22Rv1 (cell line): ENCODE measurements at regions not wholly inside any gene's neighbourhood (a gene's known extent, or its start where the extent isn't known, plus 50 kb on each side); places are given as distances from the start of the nearest gene placed in this dataset.

Experiments used
- H3K27ac ChIP-seq: fragments of 450-650 bp; 2 replicates; pipeline ENCODE4 v1.5.1; 2017
- CTCF ChIP-seq: fragments of 450-650 bp; IDR thresholded peaks from 2 replicates; pipeline ENCODE4 v1.5.1; 2017; ENCODE audit warnings: mild to moderate bottlenecking
- ZFX ChIP-seq: fragments of 450-650 bp; IDR thresholded peaks from 2 replicates; pipeline ENCODE4 v1.6.1; 2017; ENCODE audit warnings: antibody characterized with exemption, borderline replicate concordance

DNA sequence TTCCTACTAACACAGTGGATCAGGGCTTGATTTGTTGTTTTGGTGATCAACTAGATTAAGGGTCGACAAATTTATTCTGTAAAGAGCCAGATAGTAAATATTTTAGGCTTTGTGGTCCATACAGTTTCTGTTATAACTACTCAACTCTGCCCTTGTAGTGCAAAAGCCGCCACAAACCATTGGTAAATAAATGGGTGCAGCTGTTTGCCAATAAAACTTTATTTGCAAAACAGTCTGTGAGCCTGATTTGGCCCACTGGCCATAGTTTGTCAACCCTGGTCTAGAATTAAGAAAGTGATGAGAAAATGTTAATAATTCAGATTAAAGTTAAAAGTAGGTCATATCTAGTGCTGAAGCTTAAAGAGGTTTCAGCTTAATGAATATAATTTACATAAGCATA, 84.0 kb upstream of the TRIM2 start:
- TF ChIP-seq ZFX (no peak), CTCF (no peak)
- H3K27ac ChIP-seq, result no peak overlapping the region

DNA sequence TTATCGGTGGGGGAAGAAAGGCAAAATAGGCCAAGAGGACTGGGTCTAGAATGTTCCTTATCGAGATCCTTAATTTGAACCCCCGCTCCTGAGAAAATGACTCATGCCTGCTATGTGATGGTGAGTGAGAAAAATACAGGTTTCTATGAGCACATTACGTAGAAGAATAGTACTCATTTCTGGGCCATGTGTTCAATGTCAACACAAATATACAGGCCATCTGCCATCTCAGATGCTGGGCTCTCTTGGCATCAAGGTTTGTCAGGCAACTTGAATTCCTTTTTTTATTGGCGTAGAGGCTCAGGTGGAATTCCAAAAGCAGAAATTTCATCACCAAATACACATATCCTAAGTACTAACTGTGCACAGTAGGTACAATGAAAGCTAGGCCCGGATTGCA, 81.4 kb upstream of the TRIM2 start:
- TF ChIP-seq ZFX (no peak), CTCF (no peak)

GRCh38 chr4:153126137-153126536, 78.1 kb upstream of the TRIM2 start:
- H3K27ac ChIP-seq, result no peak overlapping the region
- TF ChIP-seq CTCF (no peak), ZFX (no peak)

More for the DNA sequence above, 81.4 kb upstream of the TRIM2 start:
- H3K27ac ChIP-seq, result no peak overlapping the region

- TF ChIP-seq ZFX (no peak), CTCF (peak; percentile 88)
- no peak overlapping the region for H3K27ac ChIP-seq
Observed at GRCh38 chr4:153127760-153128494, 76.3 kb upstream of the TRIM2 start.

DNA sequence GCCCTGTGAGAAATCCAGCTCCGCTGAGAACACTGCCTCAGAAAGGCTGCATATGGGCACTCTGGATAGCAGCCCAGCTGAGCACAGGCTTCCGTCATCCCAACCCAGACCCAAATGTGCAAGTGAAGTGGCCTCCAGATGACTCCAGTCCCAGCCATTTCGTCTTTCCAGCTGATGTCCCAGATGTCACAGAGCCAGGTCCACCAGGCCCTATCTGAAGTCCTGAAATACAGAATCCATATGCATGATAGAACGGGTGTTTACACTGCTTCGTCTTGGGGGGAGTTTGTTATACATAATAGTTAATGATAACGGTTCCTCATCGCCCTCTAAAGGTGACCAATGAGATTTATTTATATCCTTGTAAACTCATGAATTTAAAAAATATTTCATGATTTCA, 72.6 kb upstream of the TRIM2 start:
- TF ChIP-seq ZFX (no peak), CTCF (peak; percentile 36)
- H3K27ac ChIP-seq, result no peak overlapping the region

GRCh38 chr4:153137159-153137558, 67.1 kb upstream of the TRIM2 start:
- no peak for TF ChIP-seq ZFX
- TF ChIP-seq CTCF, result no peak

GRCh38 chr4:153137677-153138630, 66.3 kb upstream of the TRIM2 start:
- H3K27ac ChIP-seq, result no peak overlapping the region
- TF ChIP-seq ZFX (no peak), CTCF (no peak)

More at GRCh38 chr4:153137159-153137558, 67.1 kb upstream of the TRIM2 start:
- H3K27ac ChIP-seq, result no peak overlapping the region
